ENCODE measurements at regions not wholly inside any gene's neighbourhood (a gene's known extent, or its start where the extent isn't known, plus 50 kb on each side); places are given as distances from the start of the nearest gene placed in this dataset.
A peak's percentile ranks its signal among the peaks of the same experiment; 100 is the strongest.

DNA sequence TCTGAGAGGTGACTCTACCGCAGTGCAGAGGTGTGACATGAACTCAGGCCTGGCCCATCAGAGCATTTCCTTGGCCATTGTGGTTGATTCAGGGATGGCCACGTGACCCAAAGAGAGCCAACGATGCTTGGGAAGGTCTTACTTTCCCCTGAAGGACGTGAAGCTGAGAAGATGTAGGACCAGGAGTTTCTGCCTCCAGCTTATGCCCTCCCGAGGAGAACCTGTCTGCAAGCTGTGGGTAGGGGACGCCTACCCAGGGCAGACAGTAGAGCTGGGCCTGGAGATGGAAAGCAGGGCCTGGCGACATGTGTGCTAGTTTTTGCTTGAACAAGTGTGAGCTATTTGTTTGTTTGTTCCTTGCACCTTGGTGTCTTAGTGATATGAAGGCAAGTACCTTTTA, 89.4 kb downstream of the RPLP1 start:
- no peak for DNase-seq (ENCODE audit: low read depth)
- TF ChIP-seq, protein P1, sequence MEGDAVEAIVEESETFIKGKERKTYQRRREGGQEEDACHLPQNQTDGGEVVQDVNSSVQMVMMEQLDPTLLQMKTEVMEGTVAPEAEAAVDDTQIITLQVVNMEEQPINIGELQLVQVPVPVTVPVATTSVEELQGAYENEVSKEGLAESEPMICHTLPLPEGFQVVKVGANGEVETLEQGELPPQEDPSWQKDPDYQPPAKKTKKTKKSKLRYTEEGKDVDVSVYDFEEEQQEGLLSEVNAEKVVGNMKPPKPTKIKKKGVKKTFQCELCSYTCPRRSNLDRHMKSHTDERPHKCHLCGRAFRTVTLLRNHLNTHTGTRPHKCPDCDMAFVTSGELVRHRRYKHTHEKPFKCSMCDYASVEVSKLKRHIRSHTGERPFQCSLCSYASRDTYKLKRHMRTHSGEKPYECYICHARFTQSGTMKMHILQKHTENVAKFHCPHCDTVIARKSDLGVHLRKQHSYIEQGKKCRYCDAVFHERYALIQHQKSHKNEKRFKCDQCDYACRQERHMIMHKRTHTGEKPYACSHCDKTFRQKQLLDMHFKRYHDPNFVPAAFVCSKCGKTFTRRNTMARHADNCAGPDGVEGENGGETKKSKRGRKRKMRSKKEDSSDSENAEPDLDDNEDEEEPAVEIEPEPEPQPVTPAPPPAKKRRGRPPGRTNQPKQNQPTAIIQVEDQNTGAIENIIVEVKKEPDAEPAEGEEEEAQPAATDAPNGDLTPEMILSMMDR (IDR thresholded peaks at IDR 0.05; ENCODE audit: control insufficient read depth, extremely low read depth, insufficient read depth): no peak
- H3K4me3 ChIP-seq (ENCODE audit: low read depth, low read length): no peak overlapping the region

DNA sequence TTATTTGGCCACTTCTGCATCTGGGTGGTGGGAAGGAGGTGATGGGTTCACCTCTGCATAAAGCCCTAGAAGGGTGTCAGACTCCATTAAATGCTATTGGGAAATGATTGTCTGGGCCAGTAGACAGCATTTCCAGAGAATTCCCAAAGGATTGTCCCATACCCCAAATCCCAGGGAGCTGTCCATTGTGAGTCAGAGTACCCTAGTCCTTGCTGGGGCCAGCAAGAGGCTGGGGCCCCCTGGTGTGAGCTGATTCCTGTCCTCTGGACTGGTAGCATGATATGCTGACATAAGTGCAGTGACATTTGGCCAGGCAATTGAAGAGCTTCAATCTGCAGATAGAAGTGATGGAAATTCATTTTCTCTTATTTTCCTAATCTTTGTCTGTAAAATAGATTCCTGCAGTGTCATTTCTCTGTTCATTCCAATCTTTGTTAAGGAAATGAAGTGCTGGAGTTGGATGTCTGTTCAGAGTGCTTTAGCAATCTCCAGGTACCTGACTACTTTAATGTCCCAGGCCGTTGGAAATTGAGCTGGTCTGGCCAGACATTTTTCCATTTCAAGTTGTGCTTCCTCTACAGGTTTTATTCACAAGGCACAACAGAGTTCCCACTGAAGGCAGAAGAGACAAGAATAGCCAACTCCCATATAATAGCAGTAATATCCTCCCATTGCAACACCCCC, 91.2 kb downstream of the RPLP1 start:
- TF ChIP-seq, protein P1 (IDR thresholded peaks at IDR 0.05; ENCODE audit: control insufficient read depth, extremely low read depth, insufficient read depth): no peak

DNA sequence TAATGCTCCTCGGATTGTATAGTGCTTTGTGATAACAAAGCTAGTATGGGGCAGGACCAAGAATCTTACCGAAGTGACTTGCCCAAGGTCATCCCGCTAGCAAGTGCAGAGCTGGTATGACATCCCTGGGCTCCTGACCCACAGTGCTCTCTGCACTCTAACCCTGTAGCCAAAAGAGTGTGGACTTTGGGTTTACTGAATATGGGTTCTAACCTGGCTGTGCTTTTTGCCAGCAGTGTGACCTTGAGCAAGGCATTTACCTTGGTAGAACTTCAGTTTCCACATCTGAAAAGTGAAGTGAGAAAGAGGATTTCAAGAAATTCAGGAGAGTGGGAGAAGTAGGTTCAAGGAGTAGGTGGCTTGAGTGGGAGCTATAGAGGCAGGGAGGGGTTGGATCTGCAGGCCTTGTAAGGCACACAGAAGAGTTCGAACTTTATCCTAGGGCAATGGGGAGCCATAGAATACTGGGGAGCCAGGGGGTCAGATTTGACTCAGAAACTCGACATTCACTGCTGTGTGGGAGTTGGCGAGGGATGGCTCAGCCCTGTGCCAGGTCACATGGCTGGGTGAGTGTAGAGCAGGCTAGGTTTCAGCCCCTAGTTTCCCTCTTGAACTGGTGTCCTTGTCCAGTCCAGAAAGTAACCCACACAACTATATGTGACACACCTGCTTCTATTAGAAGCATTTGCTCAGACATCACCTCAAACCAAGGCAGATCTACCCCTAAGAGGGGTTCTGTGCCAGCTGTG, 91.9 kb downstream of the RPLP1 start:
- DNase-seq (ENCODE audit: low read depth): no peak
- TF ChIP-seq, protein P1 (IDR thresholded peaks at IDR 0.05; ENCODE audit: control insufficient read depth, extremely low read depth, insufficient read depth): no peak
- H3K4me3 ChIP-seq (ENCODE audit: low read depth, low read length): no peak overlapping the region

More for the DNA sequence above, 91.2 kb downstream of the RPLP1 start:
- H3K4me3 ChIP-seq (ENCODE audit: low read depth, low read length): no peak overlapping the region
- DNase-seq (ENCODE audit: low read depth): no peak

DNA sequence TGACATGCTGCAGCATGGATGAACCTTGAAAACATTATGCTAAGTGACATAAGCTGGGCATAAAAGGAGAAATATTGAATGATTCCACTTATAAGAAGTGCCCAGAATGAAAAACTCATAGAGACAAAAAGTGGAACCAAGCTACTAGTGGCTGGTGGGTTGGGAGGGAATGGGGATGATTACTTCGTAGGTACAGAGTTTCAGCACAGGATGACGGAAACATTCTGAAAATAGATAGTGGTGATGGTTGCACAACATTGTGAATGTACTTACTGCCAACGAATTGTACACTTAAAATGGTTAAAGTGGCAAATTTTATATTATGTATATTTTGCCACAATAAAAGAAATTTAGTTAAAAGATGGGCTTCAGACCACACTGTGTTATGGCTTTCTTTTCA, 93.6 kb downstream of the RPLP1 start:
- no peak overlapping the region for H3K4me3 ChIP-seq (ENCODE audit: low read depth, low read length)
- no peak for DNase-seq (ENCODE audit: low read depth)
- TF ChIP-seq, protein P1 (IDR thresholded peaks at IDR 0.05; ENCODE audit: control insufficient read depth, extremely low read depth, insufficient read depth): no peak

DNA sequence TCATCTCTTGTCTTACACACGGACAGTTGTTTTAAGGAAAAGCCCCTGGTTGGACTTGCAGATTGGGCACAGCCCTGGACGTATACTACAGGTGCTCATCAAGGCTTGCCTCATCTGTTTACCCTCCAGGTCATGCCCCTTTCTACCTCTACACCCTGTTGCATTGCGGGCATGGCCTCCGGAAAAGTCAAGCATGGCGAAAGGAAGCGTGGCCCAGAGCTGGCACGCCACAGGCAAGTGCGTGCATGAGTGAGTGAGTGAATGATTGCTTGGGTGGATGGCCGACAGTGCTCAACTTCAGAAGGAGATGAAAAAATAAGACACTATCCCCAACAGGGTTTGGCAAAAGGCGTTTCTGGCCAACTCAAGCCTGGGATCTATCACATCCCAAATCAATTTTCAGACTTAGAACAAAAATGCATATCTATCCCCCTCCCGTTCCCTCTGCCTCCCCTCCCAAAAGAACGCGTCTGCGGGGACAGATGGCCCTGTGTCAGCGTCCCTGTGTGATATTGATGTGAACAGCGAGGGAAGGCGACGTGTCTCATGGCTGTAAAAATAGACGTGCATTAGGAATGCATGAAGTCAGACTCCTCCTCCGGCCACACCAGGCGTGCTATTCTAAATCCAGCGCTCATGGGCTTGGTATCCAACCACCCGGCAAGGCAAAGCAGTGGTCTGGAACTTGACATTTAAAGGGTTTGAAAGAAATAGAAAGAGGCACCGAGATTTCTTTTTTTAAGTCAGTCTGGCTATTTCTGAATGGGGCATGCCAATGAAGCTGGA, 96.0 kb downstream of the RPLP1 start:
- TF ChIP-seq, protein P1 (IDR thresholded peaks at IDR 0.05; ENCODE audit: control insufficient read depth, extremely low read depth, insufficient read depth): no peak
- H3K4me3 ChIP-seq (ENCODE audit: low read depth, low read length): no peak overlapping the region
- DNase-seq (ENCODE audit: low read depth): no peak

DNA sequence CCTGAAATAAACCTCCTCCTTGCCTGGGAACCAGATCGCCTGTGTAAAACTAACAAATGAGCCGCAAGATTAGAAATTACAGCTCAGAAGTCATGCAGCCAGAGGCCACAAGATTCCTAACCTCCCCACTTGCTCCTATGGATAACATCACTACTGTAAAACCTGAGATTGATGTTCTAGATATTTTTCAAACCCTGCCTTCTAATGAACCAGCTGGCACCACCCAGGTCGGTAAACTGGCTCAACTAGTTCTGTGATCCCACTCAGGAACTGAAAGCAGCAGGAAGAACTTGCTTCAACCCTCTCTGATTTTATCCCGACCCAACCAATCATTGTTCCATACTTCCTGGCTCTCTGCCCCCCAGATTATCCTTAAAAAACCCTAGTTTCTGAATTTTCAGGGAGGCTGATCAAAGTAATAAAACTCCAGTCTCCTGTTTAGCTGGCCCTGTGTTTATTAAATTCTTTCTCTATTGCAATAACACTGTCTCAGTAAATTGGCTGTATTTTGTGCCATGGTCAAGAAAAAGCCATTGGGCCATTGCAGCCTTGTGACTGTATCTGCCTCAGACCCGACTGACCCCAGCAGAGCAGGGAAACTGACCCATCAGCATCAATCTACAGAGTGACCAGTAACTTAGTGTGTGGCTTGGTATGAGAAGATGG, 98.9 kb downstream of the RPLP1 start:
- TF ChIP-seq, protein P1 (IDR thresholded peaks at IDR 0.05; ENCODE audit: control insufficient read depth, extremely low read depth, insufficient read depth): no peak
- peak; percentile 52 for DNase-seq (ENCODE audit: low read depth)
- H3K4me3 ChIP-seq (ENCODE audit: low read depth, low read length): no peak overlapping the region
